Immature natural killer cell (primary cell): ENCODE measurements at regions not wholly inside any gene's neighbourhood (a gene's known extent, or its start where the extent isn't known, plus 50 kb on each side); places are given as distances from the start of the nearest gene placed in this dataset.
A peak's percentile ranks its signal among the peaks of the same experiment; 100 is the strongest.

Experiments
- DNase-seq, 3 donors: peaks; one replicate each; pipeline ENCODE4 v3.0.0; 2022; ENCODE audit warnings: mixed read lengths in 1 of 3
- H3K27ac Mint-ChIP-seq, 6 donors: one replicate each; pipeline ENCODE4 v1.8.0; 2020; ENCODE audit warnings: mixed read lengths in 6 of 6, mild to moderate bottlenecking in 5 of 6, inconsistent platforms in 4 of 6, moderate library complexity in 3 of 6
- H3K27me3 Mint-ChIP-seq, 3 donors: one replicate each; pipeline ENCODE4 v1.8.0; 2020 to 2021; ENCODE audit warnings: low read depth in 3 of 3, mild to moderate bottlenecking in 3 of 3, mixed read lengths in 3 of 3, moderate library complexity in 3 of 3, inconsistent platforms in 1 of 3
- H3K36me3 Mint-ChIP-seq, 3 donors: one replicate each; pipeline ENCODE4 v1.8.0; 2020; ENCODE audit warnings: mixed read lengths in 3 of 3, inconsistent platforms in 2 of 3, mild to moderate bottlenecking in 2 of 3
- H3K4me1 Mint-ChIP-seq, 2 donors: one replicate each; pipeline ENCODE4 v1.8.0; 2020; ENCODE audit warnings: inconsistent platforms in 2 of 2, mild to moderate bottlenecking in 2 of 2, mixed read lengths in 2 of 2, moderate library complexity in 1 of 2
- H3K4me3 Mint-ChIP-seq, 5 donors: one replicate each; pipeline ENCODE4 v1.8.0; 2020; ENCODE audit warnings: mild to moderate bottlenecking in 5 of 5, mixed read lengths in 5 of 5, inconsistent platforms in 3 of 5, moderate library complexity in 3 of 5
- H3K9me3 Mint-ChIP-seq, 6 donors: one replicate each; pipeline ENCODE4 v1.8.0; 2020; ENCODE audit warnings: mild to moderate bottlenecking in 6 of 6, mixed read lengths in 6 of 6, inconsistent platforms in 4 of 6, moderate library complexity in 3 of 6

DNA sequence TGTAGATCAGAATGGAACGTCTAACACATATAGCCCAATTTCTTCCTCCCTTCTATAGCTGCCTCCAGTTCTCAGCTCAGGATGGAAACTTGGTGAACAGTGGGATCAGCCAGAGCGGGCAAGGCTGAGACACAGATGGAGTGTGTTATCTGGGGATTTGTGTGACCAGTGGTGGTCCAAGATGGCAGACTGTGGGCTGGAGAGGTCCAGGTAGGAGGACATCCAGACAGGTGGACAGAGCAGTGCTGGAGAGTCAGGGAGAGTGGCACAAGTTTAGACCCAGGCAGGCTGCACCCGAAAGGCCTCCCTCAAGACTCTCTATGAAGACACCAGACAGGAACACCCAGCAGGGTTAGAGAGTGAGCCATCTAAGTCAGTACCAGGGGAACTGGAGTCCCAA is 116.1 kb upstream of the CPSF6 start:
- H3K9me3 Mint-ChIP-seq: no peaks in the 10 kb centered on the region
- no peak for DNase-seq
- no peaks in the 10 kb centered on the region for H3K36me3 Mint-ChIP-seq
- H3K4me1 Mint-ChIP-seq: no peaks in the 10 kb centered on the region
- H3K4me3 Mint-ChIP-seq: no peak overlapping the region
- H3K27ac Mint-ChIP-seq: no peak overlapping the region
- peaks cover 2 to 3% (median 2%) of the 10 kb centered on the region in 3 donors for H3K27me3 Mint-ChIP-seq

DNA sequence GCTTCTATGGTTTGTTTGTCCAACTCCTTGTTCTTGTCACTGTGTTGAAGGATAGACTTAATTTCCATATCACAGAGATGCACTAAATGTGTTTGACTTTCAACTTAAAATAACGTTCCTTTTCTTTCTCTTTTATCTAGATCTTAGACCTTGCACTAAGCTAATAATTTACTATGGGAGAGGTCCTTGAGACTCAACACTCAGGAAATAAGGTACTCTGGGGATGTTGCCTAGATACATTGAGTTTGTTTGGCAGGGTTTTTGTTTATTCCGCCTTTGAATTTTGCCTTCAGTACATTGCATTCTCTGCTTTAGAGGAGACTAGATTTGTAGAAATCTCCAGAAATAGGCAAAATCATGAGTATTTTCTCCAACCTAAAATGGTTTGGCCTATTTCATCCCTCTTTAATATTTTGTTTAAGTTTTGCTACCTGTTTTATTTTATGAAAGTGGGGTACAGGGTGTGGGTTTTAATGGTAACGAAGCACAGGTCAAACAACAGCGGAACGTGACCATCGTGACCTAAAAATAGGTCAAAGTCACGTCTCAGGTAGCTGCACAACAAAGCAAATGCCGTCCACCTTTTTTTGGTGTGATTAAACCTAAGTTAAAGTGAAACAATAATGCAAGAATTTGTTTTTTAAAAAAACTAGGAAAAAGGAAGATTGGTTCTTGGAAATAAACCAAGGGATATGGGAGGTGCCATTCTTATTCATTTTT is 115.3 kb upstream of the CPSF6 start:
- H3K27me3 Mint-ChIP-seq: peaks cover 2 to 3% (median 2%) of the 10 kb centered on the region in 3 donors
- H3K4me3 Mint-ChIP-seq: no peak overlapping the region
- H3K27ac Mint-ChIP-seq: no peak overlapping the region
- no peaks in the 10 kb centered on the region for H3K36me3 Mint-ChIP-seq
- H3K9me3 Mint-ChIP-seq: no peaks in the 10 kb centered on the region
- DNase-seq: no peak
- H3K4me1 Mint-ChIP-seq: no peaks in the 10 kb centered on the region

DNA sequence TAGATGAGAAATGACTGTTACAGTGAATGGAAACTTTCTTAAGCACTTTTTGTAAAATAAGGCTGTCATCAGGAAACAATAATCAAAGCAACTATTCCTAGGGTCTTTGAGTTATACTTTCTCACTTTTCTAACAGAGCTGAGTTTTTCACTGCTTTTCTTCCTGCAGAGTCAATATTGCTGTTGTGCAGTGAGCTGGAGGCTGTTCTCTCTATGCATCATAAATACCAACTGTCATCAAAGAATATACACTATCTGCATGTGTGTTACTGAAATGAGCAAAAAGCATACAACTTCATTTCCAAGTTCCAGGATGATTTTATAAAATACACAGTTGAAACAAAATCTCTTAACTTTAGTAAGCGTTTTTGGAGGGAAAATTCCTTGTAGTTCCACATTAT is 110.4 kb upstream of the CPSF6 start:
- no peak overlapping the region for H3K27ac Mint-ChIP-seq
- no peaks in the 10 kb centered on the region for H3K4me1 Mint-ChIP-seq
- no peaks in the 10 kb centered on the region for H3K9me3 Mint-ChIP-seq
- no peaks in the 10 kb centered on the region for H3K36me3 Mint-ChIP-seq
- DNase-seq: no peak
- H3K27me3 Mint-ChIP-seq: peaks cover 0 to 8% (median 3%) of the 10 kb centered on the region in 3 donors
- H3K4me3 Mint-ChIP-seq: no peak overlapping the region

- H3K9me3 Mint-ChIP-seq: no peaks in the 10 kb centered on the region
- H3K36me3 Mint-ChIP-seq: no peaks in the 10 kb centered on the region
- no peak overlapping the region for H3K4me3 Mint-ChIP-seq
- H3K27ac Mint-ChIP-seq: no peak overlapping the region
- H3K27me3 Mint-ChIP-seq: peaks cover 0 to 8% (median 5%) of the 10 kb centered on the region in 3 donors
- DNase-seq: no peak
- H3K4me1 Mint-ChIP-seq: no peaks in the 10 kb centered on the region
Observed at GRCh38 chr12:69129564-69129963, 109.8 kb upstream of the CPSF6 start.

DNA sequence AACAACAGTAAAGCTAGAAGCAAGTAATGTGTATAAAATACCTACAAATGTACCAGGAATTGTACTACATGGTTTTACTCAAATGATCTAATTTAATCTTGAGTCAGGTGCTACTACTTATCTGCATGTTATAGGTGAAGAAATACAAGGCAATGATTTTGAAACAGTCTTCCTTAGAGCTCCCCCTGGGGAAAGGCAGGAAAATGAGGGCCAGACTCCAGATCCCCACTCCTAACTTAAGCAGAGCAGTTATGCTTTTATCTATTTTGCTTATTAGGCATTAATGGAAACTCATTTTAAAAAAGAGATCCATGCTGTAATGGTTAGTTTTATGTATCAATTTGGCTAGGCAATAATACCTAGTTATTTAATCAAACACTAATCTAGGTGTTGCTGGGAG is 109.3 kb upstream of the CPSF6 start:
- no peak for DNase-seq
- H3K27me3 Mint-ChIP-seq: peaks cover 0 to 8% (median 5%) of the 10 kb centered on the region in 3 donors
- no peaks in the 10 kb centered on the region for H3K4me1 Mint-ChIP-seq
- H3K27ac Mint-ChIP-seq: no peak overlapping the region
- H3K9me3 Mint-ChIP-seq: no peaks in the 10 kb centered on the region
- H3K4me3 Mint-ChIP-seq: no peak overlapping the region
- H3K36me3 Mint-ChIP-seq: no peaks in the 10 kb centered on the region

GRCh38 chr12:69131077-69131476 is 108.3 kb upstream of the CPSF6 start:
- no peak overlapping the region for H3K27ac Mint-ChIP-seq
- peaks cover 2 to 8% (median 5%) of the 10 kb centered on the region in 3 donors for H3K27me3 Mint-ChIP-seq
- no peak overlapping the region for H3K4me3 Mint-ChIP-seq
- no peaks in the 10 kb centered on the region for H3K9me3 Mint-ChIP-seq
- H3K36me3 Mint-ChIP-seq: no peaks in the 10 kb centered on the region
- DNase-seq: no peak
- H3K4me1 Mint-ChIP-seq: no peaks in the 10 kb centered on the region

GRCh38 chr12:69136931-69137613 is 102.3 kb upstream of the CPSF6 start:
- no peak overlapping the region for H3K27ac Mint-ChIP-seq
- H3K9me3 Mint-ChIP-seq: peaks cover 14 to 29% (median 26%) of the 10 kb centered on the region in 6 donors
- no peaks in the 10 kb centered on the region for H3K4me1 Mint-ChIP-seq
- DNase-seq: no peak
- H3K36me3 Mint-ChIP-seq: peaks cover 0 to 9% (median 0%) of the 10 kb centered on the region in 3 donors
- H3K27me3 Mint-ChIP-seq: peaks cover 2 to 10% (median 5%) of the 10 kb centered on the region in 3 donors
- H3K4me3 Mint-ChIP-seq: no peak overlapping the region

DNA sequence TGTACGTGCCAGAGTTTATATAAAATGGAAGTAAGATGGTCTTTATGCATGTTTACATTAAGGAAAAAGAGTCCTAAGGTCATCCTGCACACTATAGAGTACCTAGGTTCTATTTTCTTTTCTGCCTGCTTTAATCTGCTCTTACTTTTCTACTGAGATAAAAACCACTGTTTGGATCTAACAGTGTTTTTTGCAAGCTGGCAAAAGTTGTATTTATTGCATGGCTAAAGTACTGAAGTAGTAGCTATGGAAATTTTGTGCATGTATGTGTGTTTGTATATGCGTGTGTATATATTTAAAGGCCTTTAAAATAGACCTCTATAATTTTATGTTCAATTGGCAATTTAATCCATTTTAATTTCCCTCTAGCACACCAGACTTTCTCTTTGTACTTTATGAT is 98.3 kb upstream of the CPSF6 start:
- Mint-ChIP-seq H3K4me1 (no peaks in the 10 kb centered on the region), H3K4me3 (no peak overlapping the region), H3K27ac (no peak overlapping the region), H3K36me3 (peaks cover 0 to 9% (median 0%) of the 10 kb centered on the region in 3 donors), H3K27me3 (peaks cover 0 to 5% (median 3%) of the 10 kb centered on the region in 3 donors), H3K9me3 (peaks cover 14 to 29% (median 26%) of the 10 kb centered on the region in 6 donors)
- no peak for DNase-seq

DNA sequence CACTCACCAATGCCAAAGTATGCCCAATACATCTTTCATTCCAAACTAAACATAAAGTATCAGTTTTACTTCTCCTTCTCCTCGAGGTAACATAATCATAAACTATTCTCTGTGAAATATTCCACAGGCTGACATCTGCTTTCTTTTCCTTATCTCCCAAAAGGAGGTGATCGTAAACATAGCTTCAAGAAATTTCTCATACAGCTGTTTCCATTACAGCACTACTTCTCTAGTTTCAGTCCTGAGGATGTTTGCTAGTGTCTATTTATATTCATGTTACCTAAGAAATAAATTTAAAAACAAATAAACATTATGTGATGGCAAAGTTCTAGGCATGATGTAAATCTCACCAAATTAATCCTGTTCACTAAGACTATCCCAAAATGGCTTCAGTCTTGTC is 90.1 kb upstream of the CPSF6 start:
- peaks cover 0 to 2% (median 0%) of the 10 kb centered on the region in 3 donors for H3K27me3 Mint-ChIP-seq
- no peak overlapping the region for H3K27ac Mint-ChIP-seq
- DNase-seq: no peak
- no peaks in the 10 kb centered on the region for H3K36me3 Mint-ChIP-seq
- no peaks in the 10 kb centered on the region for H3K9me3 Mint-ChIP-seq
- no peak overlapping the region for H3K4me3 Mint-ChIP-seq
- H3K4me1 Mint-ChIP-seq: peaks cover 0 to 4% of the 10 kb centered on the region in 2 donors

DNA sequence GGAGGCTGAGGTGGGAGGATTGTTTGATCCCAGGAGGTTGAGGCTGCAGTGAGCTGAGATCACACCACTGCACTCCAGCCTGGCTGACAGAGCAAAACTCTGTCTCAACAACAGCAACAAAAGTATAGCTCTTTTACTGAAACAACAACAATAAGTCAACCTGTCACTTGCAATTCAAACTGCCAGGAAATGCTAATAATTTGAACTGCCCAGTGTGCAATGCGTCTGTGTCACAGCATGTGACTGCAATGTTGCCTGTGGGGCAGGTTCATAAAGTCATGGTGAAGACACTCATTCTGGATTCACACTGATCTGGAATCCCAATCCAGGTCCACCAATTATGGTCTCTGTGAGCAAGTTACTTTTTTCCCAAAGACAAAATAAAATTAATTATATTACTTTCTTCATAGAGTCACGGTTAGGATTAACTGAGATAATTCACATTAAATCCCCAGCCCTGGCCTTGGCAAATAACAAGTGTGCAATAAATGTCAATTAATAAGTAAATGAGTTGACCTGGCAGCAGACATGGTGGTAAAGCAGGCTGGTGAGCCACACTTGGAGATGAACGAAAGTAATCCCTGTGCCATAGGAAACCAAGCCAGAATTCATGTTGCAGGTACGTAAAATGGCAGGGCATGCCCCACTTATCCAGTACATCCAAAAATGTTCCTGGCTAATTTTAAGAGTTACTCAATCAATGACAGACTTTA is 89.1 kb upstream of the CPSF6 start:
- H3K4me3 Mint-ChIP-seq: no peak overlapping the region
- H3K4me1 Mint-ChIP-seq: peaks cover 3 to 11% of the 10 kb centered on the region in 2 donors
- no peak overlapping the region for H3K27ac Mint-ChIP-seq
- no peaks in the 10 kb centered on the region for H3K9me3 Mint-ChIP-seq
- peaks cover 0 to 2% (median 0%) of the 10 kb centered on the region in 3 donors for H3K27me3 Mint-ChIP-seq
- no peak for DNase-seq
- no peaks in the 10 kb centered on the region for H3K36me3 Mint-ChIP-seq

DNA sequence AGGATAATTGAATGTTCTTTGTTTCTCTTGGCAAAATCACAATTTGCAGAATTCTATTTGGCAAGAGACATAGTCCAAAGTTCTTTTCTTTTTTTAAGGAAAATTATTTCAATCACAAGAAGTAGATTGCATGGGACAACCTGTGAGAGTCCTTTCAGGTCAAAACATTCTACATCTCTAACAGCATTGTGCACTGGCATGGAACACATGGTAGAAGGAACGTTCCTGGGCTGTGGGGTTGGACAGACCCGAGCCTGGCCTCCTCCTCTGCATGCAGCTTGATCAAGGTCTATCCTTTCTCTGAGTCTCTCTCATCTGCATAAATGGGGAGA is 88.6 kb upstream of the CPSF6 start:
- peaks cover 3 to 11% of the 10 kb centered on the region in 2 donors for H3K4me1 Mint-ChIP-seq
- no peaks in the 10 kb centered on the region for H3K9me3 Mint-ChIP-seq
- H3K27ac Mint-ChIP-seq: no peak overlapping the region
- peaks cover 0 to 2% (median 0%) of the 10 kb centered on the region in 3 donors for H3K27me3 Mint-ChIP-seq
- DNase-seq: no peak
- H3K4me3 Mint-ChIP-seq: no peak overlapping the region
- no peaks in the 10 kb centered on the region for H3K36me3 Mint-ChIP-seq

DNA sequence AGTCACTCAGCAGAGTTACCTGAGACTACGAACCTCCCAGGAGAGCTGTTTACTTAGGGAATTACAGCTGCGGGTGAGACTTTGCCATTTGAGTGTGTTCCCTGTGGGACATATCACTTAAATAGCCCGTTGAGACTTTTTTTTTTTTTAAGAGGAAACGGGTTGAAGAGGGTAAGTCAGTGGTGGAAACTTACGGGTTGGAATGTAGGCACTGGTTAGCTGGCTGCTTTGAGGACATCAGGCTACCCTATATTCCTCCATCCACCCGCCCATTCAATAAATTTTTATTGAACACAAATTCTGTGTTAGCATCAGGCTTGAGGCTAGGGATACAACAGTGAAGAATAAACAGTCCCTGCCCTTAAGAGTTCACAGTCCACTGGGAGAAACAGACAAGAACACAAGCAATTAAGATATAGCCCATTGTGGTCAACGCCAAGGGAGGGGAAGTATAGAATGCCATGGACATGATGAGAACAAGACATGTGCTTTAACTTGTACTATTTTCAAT is 88.1 kb upstream of the CPSF6 start:
- H3K4me1 Mint-ChIP-seq: peaks cover 3 to 11% of the 10 kb centered on the region in 2 donors
- DNase-seq: no peak
- H3K27ac Mint-ChIP-seq: no peak overlapping the region
- no peaks in the 10 kb centered on the region for H3K36me3 Mint-ChIP-seq
- peaks cover 0 to 2% (median 0%) of the 10 kb centered on the region in 3 donors for H3K27me3 Mint-ChIP-seq
- no peak overlapping the region for H3K4me3 Mint-ChIP-seq
- no peaks in the 10 kb centered on the region for H3K9me3 Mint-ChIP-seq

DNA sequence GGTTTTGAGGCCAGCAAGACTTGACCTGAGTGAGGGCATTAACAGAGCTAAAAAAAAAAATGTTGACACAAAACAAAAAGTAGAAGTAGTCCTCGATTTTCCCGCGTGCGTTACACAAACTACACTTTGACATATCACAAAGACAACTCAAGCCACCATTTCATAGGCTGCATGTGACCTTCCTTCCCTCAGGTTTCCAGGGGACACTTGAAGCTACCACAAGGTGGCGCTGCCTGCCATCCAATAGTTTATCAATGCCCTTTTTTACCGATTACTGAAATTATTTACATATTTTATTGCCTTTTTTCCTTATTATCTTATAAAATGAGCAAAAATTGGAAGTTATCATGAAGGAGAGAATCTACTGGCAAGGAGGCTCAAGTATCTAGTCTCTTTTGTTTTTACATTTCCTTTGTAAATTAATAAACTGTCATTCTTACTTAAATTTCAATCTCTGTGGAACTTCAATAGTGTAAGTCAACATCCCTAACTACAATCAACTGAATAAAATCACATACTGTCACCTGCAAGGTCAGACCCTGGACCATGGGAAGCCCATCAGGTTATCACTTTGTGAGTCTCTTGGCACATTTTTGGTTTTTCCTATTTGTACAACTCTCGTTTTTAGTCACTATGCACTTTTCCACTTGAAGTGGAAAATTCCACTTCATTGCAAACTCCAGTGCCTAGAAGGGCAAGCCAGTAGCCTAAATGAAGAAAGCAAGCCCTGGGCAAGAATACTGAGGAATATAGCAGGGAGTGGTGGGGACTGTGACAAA is 84.6 kb upstream of the CPSF6 start:
- H3K27ac Mint-ChIP-seq: no peak overlapping the region
- H3K9me3 Mint-ChIP-seq: no peaks in the 10 kb centered on the region
- no peaks in the 10 kb centered on the region for H3K36me3 Mint-ChIP-seq
- no peak overlapping the region for H3K4me3 Mint-ChIP-seq
- DNase-seq: peak; percentile 53 to 64 (median 58)
- peaks cover 0 to 7% (median 2%) of the 10 kb centered on the region in 3 donors for H3K27me3 Mint-ChIP-seq
- peaks cover 10 to 24% of the 10 kb centered on the region in 2 donors for H3K4me1 Mint-ChIP-seq
